BJ (cell line): ENCODE measurements at regions not wholly inside any gene's neighbourhood (a gene's known extent, or its start where the extent isn't known, plus 50 kb on each side); places are given as distances from the start of the nearest gene placed in this dataset. TPM values are rescaled to one million over a fixed set of nuclear protein-coding genes. Genes with fewer than 3 reads are reported as not detected.

Source experiments
- CTCF ChIA-PET: fragments of 350-600 bp; formaldehyde crosslinking; extraction: SDS; loops from one replicate; lab custom pipeline; 2021; ENCODE audit warnings: antibody characterized with exemption, inconsistent platforms; lab: Yijun Ruan, JAX
- POLR2A ChIA-PET: fragments of 300-600 bp; sonication (Branson Sonifier 250); formaldehyde crosslinking; extraction: SDS; loops from one replicate; lab custom pipeline; 2021; ENCODE audit warnings: antibody characterized with exemption; lab: Charles Lee
- DNase-seq: peaks from one replicate; pipeline ENCODE4 v3.0.0-alpha.2; 2011; ENCODE audit warnings: low read depth
- H3K27me3 ChIP-seq: 2 replicates; pipeline ENCODE4 v1.6.0; 2011; ENCODE audit warnings: low read length; ENCODE audit not compliant: control insufficient read depth, insufficient read depth
- H3K36me3 ChIP-seq: 2 replicates; pipeline ENCODE4 v1.5.1; 2011; ENCODE audit warnings: low read length; ENCODE audit not compliant: control insufficient read depth, insufficient read depth
- H3K4me3 ChIP-seq: 2 replicates; pipeline ENCODE4 v1.5.1; 2011; ENCODE audit warnings: low read depth, mild to moderate bottlenecking, control low read depth, low read length
- small RNA-seq: library from RNA; depleted of rRNA; stranded (forward); fragments of <200 nt; gene quantifications from one replicate; pipeline ENCODE3, GENCODE V24; 2012; ENCODE audit warnings: low replicate concordance, low read depth; ENCODE audit not compliant: insufficient read length
- TF ChIP-seq, protein P1 (sequence below): IDR thresholded peaks from 2 replicates; pipeline ENCODE4 v1.5.1; 2011; ENCODE audit warnings: low read depth, mild to moderate bottlenecking, control low read depth, inconsistent platforms, low read length, moderate library complexity; ENCODE audit not compliant: insufficient read depth

DNA sequence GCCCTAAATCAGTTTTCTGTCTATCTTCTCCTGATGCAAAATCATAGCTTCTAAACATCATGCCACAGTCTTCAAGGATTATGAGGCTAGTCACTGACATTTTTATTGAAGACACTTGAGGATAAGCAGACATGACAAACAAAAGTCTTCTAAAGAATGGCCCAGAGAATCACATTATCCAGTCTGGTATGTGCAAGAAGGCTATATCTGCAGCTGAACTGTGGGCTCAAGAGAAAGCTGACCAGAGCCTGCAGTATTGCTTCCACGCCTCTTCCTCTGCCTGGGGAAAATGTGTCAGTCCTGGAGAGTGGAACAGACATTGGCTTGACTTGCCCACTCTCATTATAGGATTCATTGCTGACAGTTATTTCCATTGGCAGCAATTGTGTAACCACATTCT is 553.5 kb downstream of the SPOCK3 start:
- Histone ChIP-seq H3K36me3 (no peaks in the 10 kb centered on the region), H3K4me3 (no peak overlapping the region), H3K27me3 (no peaks in the 10 kb centered on the region)
- no peak for DNase-seq
- CTCF ChIA-PET: no interaction called here
- TF ChIP-seq, protein P1, sequence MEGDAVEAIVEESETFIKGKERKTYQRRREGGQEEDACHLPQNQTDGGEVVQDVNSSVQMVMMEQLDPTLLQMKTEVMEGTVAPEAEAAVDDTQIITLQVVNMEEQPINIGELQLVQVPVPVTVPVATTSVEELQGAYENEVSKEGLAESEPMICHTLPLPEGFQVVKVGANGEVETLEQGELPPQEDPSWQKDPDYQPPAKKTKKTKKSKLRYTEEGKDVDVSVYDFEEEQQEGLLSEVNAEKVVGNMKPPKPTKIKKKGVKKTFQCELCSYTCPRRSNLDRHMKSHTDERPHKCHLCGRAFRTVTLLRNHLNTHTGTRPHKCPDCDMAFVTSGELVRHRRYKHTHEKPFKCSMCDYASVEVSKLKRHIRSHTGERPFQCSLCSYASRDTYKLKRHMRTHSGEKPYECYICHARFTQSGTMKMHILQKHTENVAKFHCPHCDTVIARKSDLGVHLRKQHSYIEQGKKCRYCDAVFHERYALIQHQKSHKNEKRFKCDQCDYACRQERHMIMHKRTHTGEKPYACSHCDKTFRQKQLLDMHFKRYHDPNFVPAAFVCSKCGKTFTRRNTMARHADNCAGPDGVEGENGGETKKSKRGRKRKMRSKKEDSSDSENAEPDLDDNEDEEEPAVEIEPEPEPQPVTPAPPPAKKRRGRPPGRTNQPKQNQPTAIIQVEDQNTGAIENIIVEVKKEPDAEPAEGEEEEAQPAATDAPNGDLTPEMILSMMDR: no peak
- POLR2A ChIA-PET: no interaction called here

DNA sequence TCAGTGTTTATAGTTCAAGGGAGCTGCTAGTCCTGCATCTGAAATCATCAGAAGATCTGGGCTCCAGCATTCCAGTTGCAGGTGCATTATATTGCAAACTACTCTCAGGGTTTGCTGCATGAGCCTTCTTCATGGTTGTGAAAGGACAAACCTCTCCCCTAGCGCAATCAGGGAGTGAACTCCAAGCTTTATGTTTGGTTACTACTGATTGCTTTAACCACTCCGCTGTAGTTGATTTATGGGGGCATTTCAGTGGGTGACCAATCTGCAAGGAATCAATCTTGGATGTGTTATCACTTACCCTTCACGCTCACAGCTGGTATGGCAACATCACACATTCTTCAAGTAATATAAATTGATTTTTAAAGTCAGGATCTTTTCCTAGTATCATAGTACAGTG is 552.1 kb downstream of the SPOCK3 start:
- Histone ChIP-seq H3K27me3 (no peaks in the 10 kb centered on the region), H3K36me3 (no peaks in the 10 kb centered on the region), H3K4me3 (no peak overlapping the region)
- ChIA-PET CTCF (no interaction called here), POLR2A (no interaction called here)
- TF ChIP-seq, protein P1: no peak
- no peak for DNase-seq

Small RNA genes lying in the stretch of these regions (small RNA-seq; reads per million reads assigned to genes)
- gene RF00019: not detected
